BLaER1 (cell line): ENCODE measurements at regions not wholly inside any gene's neighbourhood (a gene's known extent, or its start where the extent isn't known, plus 50 kb on each side); places are given as distances from the start of the nearest gene placed in this dataset.

Experiments used
- H3K27ac ChIP-seq: shearing (Covaris generic); formaldehyde crosslinking; 2 replicates; pipeline ENCODE4 v1.8.1; 2022
- H3K27me3 ChIP-seq: shearing (Covaris generic); formaldehyde crosslinking; 2 replicates; pipeline ENCODE4 v1.8.1; 2022
- H3K36me3 ChIP-seq: shearing (Covaris generic); formaldehyde crosslinking; 2 replicates; pipeline ENCODE4 v1.8.1; 2022
- H3K4me1 ChIP-seq: shearing (Covaris generic); formaldehyde crosslinking; 2 replicates; pipeline ENCODE4 v1.8.1; 2022
- H3K4me2 ChIP-seq: shearing (Covaris generic); formaldehyde crosslinking; 2 replicates; pipeline ENCODE4 v1.8.1; 2022
- H3K4me3 ChIP-seq: shearing (Covaris generic); formaldehyde crosslinking; 2 replicates; pipeline ENCODE4 v1.8.1; 2022
- H3K9ac ChIP-seq: shearing (Covaris generic); formaldehyde crosslinking; 2 replicates; pipeline ENCODE4 v1.8.1; 2022
- H3K9me3 ChIP-seq: shearing (Covaris generic); formaldehyde crosslinking; 2 replicates; pipeline ENCODE4 v1.8.1; 2022
- H4K20me1 ChIP-seq: shearing (Covaris generic); formaldehyde crosslinking; 2 replicates; pipeline ENCODE4 v1.8.1; 2022
- Cebpa-rat ChIP-seq: shearing (Covaris generic); IDR thresholded peaks from 2 replicates; pipeline ENCODE4 v1.8.1; 2022

DNA sequence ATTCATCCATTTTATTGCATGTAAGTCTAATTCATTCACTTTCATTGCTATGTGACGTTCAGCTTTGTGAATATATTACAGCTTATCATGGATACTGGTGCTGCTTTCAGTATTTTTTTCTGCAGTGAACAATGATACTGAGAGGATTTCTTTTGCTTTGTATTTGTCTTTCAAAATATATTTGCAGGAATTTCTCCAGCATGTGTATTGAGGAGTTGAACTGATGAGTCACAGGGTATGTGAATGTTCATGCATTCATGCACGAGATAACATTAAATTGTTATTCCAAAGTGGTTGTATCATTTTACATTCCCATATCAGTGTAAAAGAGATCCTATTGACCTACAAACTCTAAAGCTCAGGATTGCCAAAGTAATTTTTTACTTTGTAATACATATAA is 283.8 kb upstream of the ARSJ start:
- TF ChIP-seq Cebpa-rat: no peak
- H3K4me3 ChIP-seq: no peak overlapping the region
- no peaks in the 10 kb centered on the region for H3K27me3 ChIP-seq
- H3K4me1 ChIP-seq: no peaks in the 10 kb centered on the region
- no peak overlapping the region for H3K27ac ChIP-seq
- no peaks in the 10 kb centered on the region for H3K36me3 ChIP-seq
- H3K4me2 ChIP-seq: no peak overlapping the region
- no peak overlapping the region for H3K9ac ChIP-seq
- no peaks in the 10 kb centered on the region for H3K9me3 ChIP-seq
- H4K20me1 ChIP-seq: no peaks in the 10 kb centered on the region

DNA sequence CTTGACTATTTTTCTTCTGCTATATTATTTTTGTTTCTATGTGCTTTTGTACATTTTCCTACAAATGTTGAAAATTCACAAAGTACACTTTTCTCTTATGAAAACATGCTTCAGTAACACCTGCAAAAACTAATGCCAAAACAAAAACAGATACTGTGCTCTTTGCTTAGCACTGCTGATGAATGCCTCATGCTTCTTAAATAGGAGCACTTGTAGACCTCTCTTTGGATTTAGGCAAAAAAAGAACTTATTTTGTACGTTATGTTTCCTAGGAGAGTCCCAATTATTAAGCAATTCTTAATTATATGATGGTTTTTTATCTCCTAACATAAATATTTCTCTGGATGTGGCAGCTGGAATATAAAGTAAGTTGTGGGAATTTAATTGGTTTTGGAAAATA is 285.0 kb upstream of the ARSJ start:
- no peak overlapping the region for H3K4me2 ChIP-seq
- H3K36me3 ChIP-seq: no peaks in the 10 kb centered on the region
- H3K27me3 ChIP-seq: no peaks in the 10 kb centered on the region
- H3K4me1 ChIP-seq: no peaks in the 10 kb centered on the region
- no peaks in the 10 kb centered on the region for H4K20me1 ChIP-seq
- H3K4me3 ChIP-seq: no peak overlapping the region
- no peak overlapping the region for H3K9ac ChIP-seq
- no peak for TF ChIP-seq Cebpa-rat
- no peak overlapping the region for H3K27ac ChIP-seq
- no peaks in the 10 kb centered on the region for H3K9me3 ChIP-seq

DNA sequence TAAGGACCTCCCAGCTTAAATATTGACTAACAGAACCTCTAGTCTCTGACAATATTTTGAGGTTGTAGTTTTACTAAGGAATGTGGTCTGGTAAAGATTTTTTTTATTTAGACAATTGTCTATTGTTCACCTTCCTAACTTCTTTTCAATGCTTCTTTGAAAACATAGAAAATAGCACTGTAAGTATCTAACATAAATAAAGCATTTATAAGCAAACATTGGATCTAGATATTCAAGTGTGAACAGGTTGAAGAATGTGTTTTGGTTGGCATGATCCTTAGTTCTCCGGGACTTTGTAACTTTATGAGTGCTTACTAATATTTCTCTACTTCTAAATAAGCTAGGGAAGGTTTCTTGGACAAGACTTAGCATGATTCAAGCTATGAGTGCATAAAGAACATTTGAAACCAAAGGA is 285.4 kb upstream of the ARSJ start:
- no peak for TF ChIP-seq Cebpa-rat
- no peaks in the 10 kb centered on the region for H3K27me3 ChIP-seq
- H3K36me3 ChIP-seq: no peaks in the 10 kb centered on the region
- H3K4me2 ChIP-seq: no peak overlapping the region
- no peak overlapping the region for H3K9ac ChIP-seq
- H3K9me3 ChIP-seq: no peaks in the 10 kb centered on the region
- no peaks in the 10 kb centered on the region for H3K4me1 ChIP-seq
- no peak overlapping the region for H3K4me3 ChIP-seq
- H3K27ac ChIP-seq: no peak overlapping the region
- H4K20me1 ChIP-seq: no peaks in the 10 kb centered on the region

DNA sequence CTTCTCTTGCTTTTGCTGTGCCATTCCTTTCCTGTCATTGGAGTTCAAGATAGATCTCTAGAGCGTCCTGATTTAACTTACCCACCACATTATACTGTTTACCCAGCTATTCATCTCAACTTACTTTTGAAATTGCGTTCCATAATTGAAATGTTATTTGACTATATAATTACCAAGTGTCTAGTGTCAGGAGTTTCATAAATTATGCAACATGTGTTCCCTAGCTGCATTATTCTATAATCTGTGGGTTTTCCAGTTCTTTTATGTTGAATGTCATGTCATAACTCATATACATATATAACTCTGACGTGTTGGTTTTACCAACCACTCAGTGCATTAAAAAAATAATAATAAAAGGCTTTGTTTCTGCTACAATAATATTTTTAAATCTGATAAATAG is 285.9 kb upstream of the ARSJ start:
- no peak overlapping the region for H3K27ac ChIP-seq
- TF ChIP-seq Cebpa-rat: no peak

DNA sequence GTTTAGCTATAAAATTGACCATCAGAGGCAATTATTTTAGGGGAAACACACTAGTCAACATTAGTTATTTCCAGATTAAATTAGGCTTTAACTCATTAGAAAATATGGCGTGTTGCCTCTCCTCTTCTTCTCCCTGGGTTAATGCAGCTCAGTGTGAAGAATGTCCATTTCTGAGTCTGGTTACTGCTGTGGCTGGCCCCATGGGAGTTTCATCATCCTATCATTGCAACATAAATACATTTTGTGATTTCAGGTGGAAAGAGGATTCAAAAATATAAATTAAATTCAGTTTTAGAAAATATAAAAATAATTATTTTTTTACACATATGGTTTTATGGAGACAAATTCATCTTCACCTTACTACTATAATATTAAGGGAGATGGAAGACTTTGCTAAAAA is 288.5 kb upstream of the ARSJ start:
- Histone ChIP-seq H3K4me3 (no peak overlapping the region), H3K4me1 (no peaks in the 10 kb centered on the region), H3K27me3 (no peaks in the 10 kb centered on the region), H3K9me3 (no peaks in the 10 kb centered on the region), H4K20me1 (no peaks in the 10 kb centered on the region), H3K4me2 (no peak overlapping the region), H3K9ac (no peak overlapping the region), H3K36me3 (no peaks in the 10 kb centered on the region), H3K27ac (no peak overlapping the region)
- no peak for TF ChIP-seq Cebpa-rat

More for the DNA sequence above, 285.9 kb upstream of the ARSJ start:
- H3K36me3 ChIP-seq: no peaks in the 10 kb centered on the region
- H3K27me3 ChIP-seq: no peaks in the 10 kb centered on the region
- H3K9ac ChIP-seq: no peak overlapping the region
- H4K20me1 ChIP-seq: no peaks in the 10 kb centered on the region
- H3K4me2 ChIP-seq: no peak overlapping the region
- H3K9me3 ChIP-seq: no peaks in the 10 kb centered on the region
- H3K4me1 ChIP-seq: no peaks in the 10 kb centered on the region
- no peak overlapping the region for H3K4me3 ChIP-seq

DNA sequence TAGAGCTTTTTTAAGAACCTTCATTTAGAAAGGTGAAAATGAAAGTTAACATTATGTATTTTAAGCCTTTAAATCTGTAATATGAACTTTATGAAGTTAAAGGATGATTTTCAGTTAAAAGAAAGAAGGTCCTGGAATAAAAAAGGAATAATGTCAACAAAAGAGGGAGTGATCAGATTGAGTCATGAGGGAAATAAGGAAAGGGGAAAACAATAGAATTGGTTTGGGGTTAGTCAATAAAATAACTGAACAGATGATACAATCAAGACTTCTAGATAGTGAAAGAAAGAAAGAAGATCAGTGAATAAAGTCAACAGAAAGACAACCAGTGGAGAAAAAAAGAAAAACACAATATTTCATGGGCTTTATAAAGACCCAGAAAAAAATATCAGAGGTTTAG is 291.6 kb upstream of the ARSJ start:
- H3K4me3 ChIP-seq: no peak overlapping the region
- H3K4me2 ChIP-seq: no peak overlapping the region
- no peak for TF ChIP-seq Cebpa-rat
- no peak overlapping the region for H3K27ac ChIP-seq
- no peaks in the 10 kb centered on the region for H3K36me3 ChIP-seq
- no peaks in the 10 kb centered on the region for H3K27me3 ChIP-seq
- no peaks in the 10 kb centered on the region for H3K9me3 ChIP-seq
- H3K9ac ChIP-seq: no peak overlapping the region
- H4K20me1 ChIP-seq: no peaks in the 10 kb centered on the region
- H3K4me1 ChIP-seq: no peaks in the 10 kb centered on the region

DNA sequence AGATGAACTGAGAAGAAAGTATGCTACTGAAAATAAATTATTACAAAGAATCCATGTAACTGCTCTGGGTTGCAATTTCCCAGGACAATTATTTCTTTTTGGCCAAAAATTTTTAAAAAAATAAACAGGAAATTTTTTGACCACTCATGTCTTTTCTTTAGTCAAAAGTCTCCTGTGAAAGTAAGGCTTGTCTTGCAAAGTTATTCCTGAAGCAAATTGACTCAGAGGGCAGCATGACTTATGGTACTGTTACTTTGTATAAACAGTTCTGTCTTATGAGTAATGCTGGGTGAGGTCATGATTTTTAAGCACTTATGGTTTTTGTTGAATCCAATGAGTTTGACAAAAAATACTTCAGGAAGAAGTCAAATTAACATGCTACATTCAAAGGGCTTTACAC is 292.8 kb upstream of the ARSJ start:
- H3K36me3 ChIP-seq: no peaks in the 10 kb centered on the region
- no peak overlapping the region for H3K9ac ChIP-seq
- no peaks in the 10 kb centered on the region for H3K4me1 ChIP-seq
- no peaks in the 10 kb centered on the region for H4K20me1 ChIP-seq
- H3K4me3 ChIP-seq: no peak overlapping the region
- no peak overlapping the region for H3K27ac ChIP-seq
- H3K9me3 ChIP-seq: no peaks in the 10 kb centered on the region
- H3K4me2 ChIP-seq: no peak overlapping the region
- H3K27me3 ChIP-seq: no peaks in the 10 kb centered on the region
- no peak for TF ChIP-seq Cebpa-rat

DNA sequence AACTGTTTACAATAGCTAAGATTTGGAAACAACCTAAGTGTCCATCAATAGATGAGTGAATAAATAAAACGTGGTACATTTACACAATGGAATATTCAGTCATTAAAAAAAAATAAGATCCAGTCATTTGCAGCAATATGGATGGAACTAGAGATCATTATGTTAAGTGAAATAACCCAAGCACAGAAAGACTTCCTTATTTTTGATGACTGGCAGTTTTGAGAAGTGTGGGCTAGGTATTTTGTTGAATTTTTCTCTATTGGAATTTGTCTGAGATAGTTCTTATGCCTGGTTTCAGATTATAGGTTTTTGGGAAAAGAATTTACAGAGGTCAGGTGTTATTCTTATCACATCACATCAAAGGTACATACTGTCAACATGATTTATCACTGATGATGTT is 293.8 kb upstream of the ARSJ start:
- Histone ChIP-seq H3K27ac (no peak overlapping the region), H3K9ac (no peak overlapping the region), H3K36me3 (no peaks in the 10 kb centered on the region), H3K4me2 (no peak overlapping the region), H3K4me3 (no peak overlapping the region), H4K20me1 (no peaks in the 10 kb centered on the region), H3K27me3 (no peaks in the 10 kb centered on the region), H3K4me1 (no peaks in the 10 kb centered on the region), H3K9me3 (no peaks in the 10 kb centered on the region)
- no peak for TF ChIP-seq Cebpa-rat

DNA sequence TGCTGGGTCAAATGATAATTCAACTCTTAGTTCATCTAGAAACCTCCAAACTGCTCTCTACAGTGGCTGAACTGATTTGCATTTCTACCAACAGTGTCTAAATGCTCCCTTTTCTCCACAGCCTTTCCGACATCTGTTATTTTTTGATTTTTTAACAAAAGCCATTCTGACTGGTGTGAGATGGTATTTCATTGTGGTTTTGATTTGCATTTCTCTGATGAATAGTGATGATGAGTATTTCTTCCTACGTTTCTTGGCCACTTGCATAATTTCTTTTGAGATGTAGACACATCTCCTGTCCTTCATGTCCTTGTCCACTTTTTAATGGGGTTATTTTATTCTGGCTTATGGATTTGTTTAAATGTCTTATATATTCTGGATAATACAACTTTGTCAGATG is 298.2 kb upstream of the ARSJ start:
- Histone ChIP-seq H3K4me1 (peaks cover 5% of the 10 kb centered on the region), H3K27ac (no peak overlapping the region), H3K27me3 (no peaks in the 10 kb centered on the region), H4K20me1 (no peaks in the 10 kb centered on the region), H3K4me3 (no peak overlapping the region), H3K9me3 (no peaks in the 10 kb centered on the region), H3K4me2 (no peak overlapping the region), H3K9ac (no peak overlapping the region), H3K36me3 (no peaks in the 10 kb centered on the region)
- TF ChIP-seq Cebpa-rat: no peak

DNA sequence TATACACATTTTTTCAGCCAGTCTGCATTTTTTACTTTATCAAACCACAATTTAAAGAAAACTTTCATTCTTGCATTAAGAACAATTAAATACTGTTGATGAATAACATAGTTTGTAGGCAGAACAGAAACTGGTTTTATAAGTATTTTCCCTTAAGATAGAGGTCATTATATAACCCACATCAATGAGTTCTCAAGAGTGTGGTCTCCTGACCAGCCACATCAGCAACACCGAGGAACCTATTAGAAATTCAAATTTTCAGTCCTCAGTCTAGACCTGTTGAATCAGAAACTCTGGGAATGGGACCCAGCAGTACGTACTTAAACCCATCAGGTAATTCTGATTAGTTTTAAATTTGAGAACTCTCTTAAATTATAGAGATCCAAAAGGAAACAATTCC is 299.6 kb upstream of the ARSJ start:
- no peaks in the 10 kb centered on the region for H3K9me3 ChIP-seq
- TF ChIP-seq Cebpa-rat: no peak
- no peaks in the 10 kb centered on the region for H3K27me3 ChIP-seq
- H3K9ac ChIP-seq: no peak overlapping the region
- no peaks in the 10 kb centered on the region for H4K20me1 ChIP-seq
- H3K4me1 ChIP-seq: peaks cover 15% of the 10 kb centered on the region
- no peak overlapping the region for H3K4me3 ChIP-seq
- no peak overlapping the region for H3K4me2 ChIP-seq
- no peak overlapping the region for H3K27ac ChIP-seq
- no peaks in the 10 kb centered on the region for H3K36me3 ChIP-seq

DNA sequence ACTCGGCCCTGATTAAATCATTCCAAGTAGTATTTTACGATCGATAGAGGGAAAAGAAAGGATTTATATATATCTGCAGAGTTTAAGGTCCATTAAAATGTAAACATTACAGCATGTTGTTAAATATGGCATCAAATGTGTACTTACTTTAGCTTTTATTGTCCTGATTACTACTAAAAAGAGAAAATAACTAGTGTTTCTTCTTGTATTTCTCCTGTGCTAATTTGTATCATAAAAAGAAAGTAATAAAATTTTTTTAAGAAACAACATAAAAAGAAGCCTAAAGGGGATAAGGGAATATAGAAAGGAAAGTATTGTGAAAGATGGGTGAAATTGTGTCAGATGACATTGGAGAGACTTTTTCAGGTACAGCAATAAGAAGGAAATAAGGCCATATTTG is 300.3 kb upstream of the ARSJ start:
- Histone ChIP-seq H3K4me3 (no peak overlapping the region), H3K27me3 (no peaks in the 10 kb centered on the region), H3K4me2 (no peak overlapping the region), H3K4me1 (peaks cover 15% of the 10 kb centered on the region), H3K9me3 (no peaks in the 10 kb centered on the region), H3K36me3 (no peaks in the 10 kb centered on the region), H3K27ac (no peak overlapping the region), H4K20me1 (no peaks in the 10 kb centered on the region), H3K9ac (no peak overlapping the region)
- TF ChIP-seq Cebpa-rat: no peak
